Femur (tissue), 1 donor: ENCODE measurements at regions not wholly inside any gene's neighbourhood (a gene's known extent, or its start where the extent isn't known, plus 50 kb on each side); places are given as distances from the start of the nearest gene placed in this dataset.
"Not testable (repeated sequence)": the region's sequence is repeated elsewhere in the genome, so short reads cannot be mapped to it uniquely, and the experiment has no call there.

ENCODE experiments used
- DNase-seq: peaks from one replicate; pipeline ENCODE4 v3.0.0-alpha.2; 2017

DNA sequence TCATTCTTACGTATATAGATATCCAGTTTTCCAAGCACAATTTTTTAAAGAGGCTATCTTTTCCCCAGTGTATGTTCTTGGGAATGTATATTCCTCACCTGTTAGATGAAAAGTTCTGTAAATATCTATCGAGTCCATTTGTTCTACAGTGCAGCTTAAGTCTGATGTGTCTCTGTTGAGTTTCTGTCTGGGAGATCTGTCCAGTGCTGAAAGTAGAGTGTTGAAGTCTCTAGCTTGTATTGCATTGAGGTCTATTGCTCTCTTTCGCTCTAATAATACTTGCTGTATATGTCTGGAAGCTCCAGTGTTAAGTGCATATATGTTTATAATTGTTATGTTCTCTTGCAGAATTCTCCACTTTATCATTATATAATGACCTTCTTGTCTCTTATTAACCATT lies 373.1 kb downstream of the PPARGC1A start:
- DNase-seq, result no peak

DNA sequence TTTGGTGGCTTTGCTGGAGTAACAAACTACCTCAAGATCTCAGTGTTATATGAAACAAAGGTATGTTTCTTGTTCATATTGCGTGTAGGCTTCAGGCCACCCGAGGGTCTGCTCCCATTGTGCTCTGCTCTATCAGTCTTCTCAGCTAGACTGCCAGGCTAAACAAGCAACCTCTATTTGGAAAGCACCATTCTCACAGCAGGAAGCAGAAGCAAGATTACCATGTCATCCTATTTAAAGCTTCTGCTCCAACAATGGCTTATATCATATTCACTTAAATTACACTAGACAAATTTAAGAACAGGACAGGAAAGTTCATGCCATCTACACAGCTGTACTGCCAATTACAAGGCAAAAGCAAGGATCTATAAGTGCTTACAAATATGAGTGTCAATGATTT lies 385.8 kb downstream of the PPARGC1A start:
- no peak for DNase-seq

DNA sequence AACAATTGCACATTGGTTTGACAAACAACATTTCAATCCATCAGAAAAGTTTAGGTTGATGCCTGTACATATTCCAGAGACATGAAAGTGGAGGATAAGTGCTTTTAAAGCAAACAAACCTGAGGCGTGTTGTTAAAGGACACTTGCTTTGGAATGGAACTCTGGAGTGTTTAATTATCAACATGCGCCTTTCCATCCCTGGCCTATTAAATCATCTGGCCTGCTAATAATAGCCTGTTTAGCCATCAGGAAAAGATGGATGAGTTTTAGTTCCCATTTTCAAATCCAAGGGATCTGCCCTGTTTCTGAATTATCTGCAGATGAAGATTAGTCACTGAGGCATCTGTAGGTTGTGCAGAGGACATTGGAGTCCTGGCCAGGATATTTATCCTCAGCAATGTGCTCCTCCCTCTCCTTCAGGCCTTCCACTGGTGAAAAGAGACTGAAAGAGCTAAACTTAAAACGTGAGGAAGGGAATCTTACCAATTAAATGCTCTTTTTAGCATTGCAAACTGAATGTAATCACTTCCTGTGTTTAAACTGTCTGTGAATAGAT lies 388.9 kb downstream of the PPARGC1A start:
- no peak for DNase-seq

DNA sequence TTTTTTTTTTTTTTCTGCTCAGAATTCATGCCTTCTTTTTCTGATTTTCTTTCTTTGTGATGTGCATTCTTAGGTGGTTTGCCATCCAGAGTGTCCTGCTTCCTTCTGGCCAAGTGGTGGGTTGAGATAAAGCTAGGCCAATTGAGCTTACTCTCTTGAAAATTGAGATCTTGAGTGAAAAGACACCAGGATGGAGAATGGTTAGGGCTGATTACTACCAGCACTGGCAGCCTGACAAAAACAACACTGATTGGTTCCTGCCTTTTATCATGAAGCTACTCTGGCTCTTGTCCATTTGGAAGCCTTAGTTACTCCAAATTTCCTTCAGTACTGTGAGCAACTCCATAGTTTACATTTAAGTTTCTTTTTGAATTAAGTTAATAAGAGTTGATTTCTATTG lies 404.0 kb downstream of the PPARGC1A start:
- no peak for DNase-seq

DNA sequence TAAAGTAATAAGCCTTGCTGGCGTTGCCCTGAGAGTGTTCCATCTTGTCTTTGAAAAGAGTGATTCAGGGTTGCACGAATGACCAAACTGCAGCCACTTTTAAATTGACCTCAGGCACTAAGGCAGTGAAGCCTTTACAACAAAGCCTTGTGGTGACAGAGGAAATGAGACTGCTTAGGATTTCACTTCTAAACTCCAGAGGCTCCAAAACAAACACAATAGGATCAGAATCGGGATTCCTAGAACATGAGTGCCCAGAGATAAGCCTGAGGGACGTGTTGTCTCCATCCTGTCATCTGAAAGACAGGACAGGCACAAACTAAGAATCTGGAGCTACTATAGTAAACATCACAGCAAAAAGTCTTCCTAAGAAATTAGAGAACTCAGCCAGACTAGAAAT lies 405.2 kb downstream of the PPARGC1A start:
- DNase-seq, result no peak

DNA sequence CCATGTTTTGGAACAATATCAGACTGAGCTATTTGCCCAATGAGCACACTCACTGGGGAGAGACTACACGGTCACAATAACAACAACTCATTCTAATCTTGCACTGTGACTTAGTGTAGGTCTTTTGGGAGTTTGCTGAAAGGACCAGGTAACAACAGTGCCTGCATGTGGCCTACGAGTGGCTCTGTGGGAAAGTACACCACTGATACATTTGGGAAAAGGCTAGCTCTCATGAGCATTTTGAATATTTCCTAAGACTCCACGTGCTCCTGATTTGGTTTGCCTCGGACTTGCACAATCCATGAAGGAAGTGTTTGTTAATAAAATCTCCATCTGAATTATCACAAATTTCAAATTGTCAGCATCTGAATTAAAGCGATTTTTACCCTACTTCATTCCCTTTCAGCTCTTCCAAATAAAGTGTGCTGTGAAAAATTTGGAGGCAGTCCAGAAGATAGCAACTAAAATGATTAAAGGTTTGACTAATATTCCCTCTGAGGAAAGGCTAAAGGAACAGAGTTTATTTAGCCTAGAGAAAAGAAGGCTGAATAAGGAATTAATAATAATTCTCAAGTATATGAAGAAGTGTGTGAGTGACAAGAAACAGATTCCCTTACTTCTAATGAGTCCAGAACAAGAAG lies 406.4 kb downstream of the PPARGC1A start:
- no peak for DNase-seq

DNA sequence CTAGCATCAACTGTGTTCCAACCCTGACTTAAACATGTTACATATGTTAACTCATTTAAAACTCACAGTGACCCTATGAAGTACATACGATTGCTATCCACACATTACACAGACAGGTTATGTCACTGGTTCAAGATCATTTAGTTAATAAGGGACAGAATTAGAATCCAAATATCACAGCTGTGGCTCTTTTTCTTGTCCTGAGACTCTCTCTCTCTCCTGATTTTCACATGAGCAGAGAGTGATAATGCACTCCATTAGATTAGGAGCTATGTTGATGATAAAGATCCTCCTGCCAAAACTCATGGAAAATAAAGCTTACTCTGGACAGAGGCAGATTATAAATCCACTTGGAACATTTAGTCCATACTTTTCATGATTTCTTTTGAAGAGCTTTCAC lies 408.3 kb downstream of the PPARGC1A start:
- no peak for DNase-seq

DNA sequence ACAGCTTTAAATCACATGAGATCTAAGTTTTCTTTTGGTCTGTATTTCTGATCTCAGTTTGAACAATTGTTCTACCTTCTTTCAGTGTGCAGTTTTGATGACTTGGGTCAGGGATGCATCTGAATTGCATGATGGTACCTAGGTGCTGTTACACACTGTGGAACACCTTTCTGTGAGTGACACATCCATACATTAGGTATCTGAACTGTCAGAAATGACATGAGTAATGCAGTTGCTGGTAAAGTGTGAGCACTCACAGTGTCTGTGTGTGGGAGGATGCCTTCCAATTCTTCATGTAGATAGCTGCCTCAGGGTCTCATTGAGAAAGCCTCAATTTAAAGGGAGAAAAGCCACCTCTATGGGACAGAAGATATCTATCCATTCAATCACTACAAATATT lies 411.9 kb downstream of the PPARGC1A start:
- DNase-seq, result no peak

DNA sequence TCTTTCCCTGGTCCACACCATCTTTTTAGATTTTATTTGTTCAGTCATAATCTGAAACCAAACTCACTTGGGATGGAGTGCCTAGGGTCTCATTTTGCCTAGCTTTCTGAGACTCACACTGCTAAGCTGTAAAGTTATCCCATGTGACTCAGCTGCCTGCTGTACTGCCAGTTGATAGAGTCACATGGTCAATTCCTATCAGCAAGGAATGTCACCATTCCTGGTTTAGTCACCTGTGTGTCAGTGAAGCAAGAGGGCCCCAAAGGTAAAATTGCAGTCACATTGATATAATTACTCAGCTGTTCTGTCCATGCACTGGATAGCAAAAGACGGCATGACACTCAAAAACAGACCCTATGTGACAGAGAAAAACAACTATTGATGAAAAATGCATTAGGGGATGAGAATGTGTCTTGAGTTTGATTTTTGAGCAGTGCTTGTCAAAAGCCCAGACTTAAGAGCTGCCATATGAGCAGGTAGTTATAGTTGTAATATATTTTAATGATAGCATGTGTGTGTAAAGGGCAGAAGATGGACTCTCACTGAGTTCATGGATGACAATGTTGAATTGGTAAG lies 413.2 kb downstream of the PPARGC1A start:
- DNase-seq, result no peak

DNA sequence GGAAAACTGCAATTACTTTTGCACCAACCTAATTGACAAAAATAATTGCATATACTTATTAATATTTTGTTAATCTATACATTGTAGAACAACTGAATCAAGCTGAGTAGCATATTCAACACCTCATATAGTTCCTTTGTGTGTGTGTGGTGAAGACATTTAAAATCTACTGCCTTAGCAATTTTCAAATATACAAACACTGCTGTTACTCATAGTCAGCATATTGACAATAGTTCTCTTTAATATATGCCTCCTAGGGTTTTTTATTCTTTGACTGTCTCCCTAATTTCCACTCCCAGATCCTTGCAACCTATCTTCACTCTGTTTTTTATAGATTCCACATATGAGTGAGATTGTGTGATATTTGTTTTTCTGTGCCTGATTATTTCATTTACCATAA lies 426.8 kb downstream of the PPARGC1A start:
- DNase-seq, result no peak

DNA sequence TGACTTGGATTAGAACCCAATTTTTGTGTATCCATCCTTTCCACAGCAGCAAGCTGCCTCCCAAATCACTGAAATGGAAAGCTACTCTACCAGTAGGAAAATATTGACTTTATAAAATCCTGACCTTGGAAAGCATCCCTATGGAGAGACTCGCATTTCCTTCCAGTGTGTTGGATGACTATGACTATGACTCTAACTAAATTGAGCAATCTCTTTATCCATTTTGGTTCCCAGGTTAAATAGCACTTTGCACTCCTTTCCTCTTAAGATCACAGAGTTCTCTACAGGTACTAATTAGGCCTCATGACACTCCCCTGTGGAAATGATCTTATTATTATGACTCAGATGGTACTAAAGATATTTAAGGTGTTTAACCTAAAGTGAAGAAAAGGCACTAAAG lies 431.8 kb downstream of the PPARGC1A start:
- no peak for DNase-seq

DNA sequence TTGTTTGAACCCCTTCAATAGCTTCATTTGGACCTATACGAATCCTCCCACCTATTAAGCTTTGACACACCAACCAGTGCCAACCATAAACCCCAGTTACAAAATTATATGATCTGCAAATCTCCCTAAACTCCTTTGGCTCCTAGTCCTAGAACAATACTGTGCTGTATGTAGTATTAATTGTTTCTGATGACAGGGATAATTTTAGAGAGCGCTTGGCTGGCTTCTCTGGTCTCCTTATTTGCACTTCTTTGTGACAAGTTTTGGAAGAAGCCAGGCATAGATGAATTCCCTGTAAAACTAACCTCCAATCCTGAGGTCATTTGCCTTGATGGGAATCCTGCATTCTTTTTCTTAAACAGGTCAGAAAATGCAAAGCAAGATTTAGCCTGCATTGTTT lies 433.0 kb downstream of the PPARGC1A start:
- DNase-seq, result no peak

DNA sequence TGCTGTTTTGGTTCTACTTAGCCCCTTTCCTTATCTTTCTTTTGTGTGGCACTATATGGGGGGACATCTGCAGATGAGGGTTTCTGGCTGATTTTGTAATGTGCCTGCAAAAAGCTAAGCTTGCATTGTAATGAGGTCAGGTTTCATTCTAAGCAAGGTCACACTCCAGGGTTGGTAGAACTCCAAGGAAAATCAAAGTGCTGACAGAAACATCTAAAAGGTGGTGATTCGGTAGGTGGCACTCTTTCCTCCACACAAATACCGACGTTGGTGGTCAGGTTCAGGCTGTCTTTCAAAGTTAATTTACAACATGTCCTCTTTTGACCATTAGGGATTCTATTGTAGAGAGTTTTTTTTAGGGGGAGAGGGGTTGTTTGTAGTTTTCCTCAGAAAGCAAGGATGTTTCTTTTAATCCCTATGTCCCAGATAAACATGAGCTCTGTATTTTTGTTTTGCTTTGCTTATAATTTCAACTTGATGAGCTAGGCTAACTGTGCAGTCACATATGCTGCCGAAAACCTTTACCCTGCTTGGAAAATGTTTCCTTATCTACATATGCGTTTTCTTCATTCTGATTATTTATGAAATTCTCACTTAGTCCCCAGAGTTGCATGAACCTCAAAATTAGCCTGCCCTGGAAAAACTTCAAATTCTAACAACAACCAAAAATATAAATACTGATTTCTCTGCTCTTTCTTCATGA lies 434.2 kb downstream of the PPARGC1A start:
- no peak for DNase-seq

DNA sequence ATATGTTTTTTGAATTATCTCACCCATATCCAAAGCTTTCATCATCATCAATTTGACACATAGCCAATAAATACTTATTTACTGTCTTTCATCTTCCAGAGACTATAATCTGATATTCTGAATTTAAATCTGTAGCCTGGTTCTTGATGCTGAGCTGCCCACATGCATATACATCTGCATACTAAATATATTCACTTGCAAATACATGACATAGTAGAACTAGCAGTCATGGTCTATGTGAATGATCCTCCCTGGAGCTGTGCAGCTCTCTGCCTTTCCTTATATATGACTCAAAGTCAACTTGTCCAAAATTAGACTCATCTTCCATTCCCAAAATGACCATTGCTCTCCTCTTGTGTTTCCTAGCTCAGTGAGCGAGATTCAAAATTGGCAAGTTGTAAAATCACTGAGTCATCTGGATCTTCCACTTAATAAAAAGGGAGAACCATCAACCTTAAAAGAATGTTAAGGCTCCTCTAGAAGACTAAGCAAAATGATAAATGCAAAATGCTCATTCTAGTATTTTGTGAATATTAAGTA lies 448.2 kb downstream of the PPARGC1A start:
- DNase-seq, result no peak

DNA sequence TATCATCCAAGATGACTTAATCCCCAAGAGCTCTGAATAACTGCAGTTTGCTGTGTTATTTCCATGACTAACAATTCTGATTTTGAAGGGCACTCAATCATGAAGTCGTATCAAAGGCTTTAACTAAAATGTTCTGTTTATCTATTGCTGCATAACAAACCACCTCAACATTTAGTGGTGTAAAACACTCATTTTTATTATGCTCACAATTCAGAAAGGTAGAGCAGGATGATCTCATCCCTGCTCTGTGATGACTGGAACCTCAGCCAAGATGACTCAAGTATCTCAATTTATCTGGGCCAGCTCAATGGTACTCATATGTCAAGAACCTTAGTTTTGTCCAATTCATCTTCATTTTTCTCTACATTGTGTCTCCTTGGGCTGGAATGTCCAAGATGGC lies 451.1 kb downstream of the PPARGC1A start:
- no peak for DNase-seq

DNA sequence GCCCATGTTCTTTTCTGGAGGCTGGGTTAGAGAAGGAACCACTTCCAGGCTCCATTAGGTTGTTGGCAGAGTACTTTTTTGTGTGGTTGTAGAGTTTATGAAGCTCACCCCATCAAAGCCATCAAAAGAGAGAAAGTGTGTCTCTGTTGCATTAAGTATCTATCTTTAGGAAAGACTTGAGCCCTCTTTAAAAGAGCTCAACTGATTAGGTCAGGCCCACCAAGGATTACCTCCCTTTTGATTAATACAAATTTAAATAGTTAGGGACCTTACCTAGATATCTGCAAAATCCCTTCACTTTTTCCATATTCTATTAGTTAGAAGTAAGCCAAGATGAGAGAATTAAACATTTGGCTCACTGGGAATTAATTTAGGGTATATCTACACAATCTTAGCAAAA lies 460.4 kb downstream of the PPARGC1A start:
- DNase-seq, result no peak

DNA sequence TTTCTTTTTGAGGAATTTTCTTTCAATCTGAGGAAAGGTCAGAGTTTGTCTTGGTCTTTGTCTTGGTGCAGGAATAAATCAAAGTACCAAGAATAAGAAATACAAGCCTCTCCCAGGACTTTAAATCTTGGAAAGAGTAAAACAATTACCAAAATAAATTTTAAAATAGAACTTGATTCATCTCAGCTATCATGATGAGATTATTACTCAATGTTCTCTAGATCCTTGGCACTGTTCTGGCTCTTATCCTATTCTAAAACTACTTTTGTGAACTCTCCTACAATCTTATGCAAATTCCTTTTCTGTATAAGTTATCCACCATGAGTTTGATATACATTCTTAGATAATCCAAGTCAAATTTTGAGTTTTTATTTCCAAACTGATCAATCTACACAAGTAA lies 464.3 kb downstream of the PPARGC1A start:
- no peak for DNase-seq

DNA sequence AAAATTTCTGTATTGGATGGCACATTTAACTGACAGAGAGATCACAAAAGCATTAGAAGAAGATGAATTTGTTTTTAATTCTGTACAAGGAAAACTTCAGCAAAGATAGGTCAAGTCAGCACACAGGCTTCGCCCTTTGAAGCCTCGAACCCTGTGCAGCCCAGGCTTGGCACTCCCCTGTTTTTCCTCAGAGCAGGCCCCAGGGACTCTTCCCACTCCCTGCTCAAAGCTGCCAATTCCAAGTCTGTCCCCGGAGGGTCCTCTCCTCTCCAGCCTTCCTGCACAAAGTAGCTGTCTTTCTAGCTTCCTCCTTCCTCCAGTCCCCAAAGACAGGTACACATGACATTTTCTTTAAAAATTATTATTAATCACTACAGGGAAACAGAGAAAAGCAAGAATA lies 466.3 kb downstream of the PPARGC1A start:
- DNase-seq, result no peak

DNA sequence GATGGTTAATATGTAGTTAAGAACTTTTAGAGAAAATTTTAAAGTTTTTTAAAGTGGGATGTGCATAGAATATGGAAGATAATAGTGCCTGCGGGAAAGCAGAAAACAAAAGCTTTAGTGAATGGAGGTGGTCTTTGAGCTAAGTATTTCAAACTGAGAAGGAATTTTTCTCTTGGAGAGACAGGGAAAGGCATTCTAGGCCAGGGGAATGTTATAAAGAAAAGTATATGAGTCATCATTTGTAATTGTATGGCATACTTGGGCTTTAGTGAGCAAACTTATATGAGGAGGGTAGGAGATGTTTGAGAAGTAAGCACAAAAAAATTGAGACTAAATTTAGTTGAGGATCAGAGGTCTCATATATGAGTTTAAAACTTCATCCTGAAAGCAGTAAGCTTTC lies 467.0 kb downstream of the PPARGC1A start:
- no peak for DNase-seq

DNA sequence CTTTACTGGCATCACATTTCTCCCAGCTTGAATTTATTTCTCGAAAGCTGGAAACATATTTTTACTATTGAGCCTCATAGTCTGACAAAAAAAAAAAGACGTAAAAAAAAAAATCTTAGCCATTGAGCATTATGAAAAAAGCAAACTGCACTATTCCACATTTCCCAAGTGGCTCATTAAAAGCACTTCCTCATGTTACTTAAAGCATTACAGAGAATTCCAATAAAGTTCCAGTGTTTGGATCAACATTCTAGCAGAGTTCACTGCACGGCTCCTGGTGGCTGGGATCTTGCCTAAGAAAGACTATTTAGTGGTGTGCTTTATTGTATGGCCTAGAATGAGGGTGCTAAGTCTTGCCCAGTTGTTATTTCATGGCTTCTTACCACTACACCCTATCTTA lies 476.2 kb downstream of the PPARGC1A start:
- DNase-seq, result no peak

DNA sequence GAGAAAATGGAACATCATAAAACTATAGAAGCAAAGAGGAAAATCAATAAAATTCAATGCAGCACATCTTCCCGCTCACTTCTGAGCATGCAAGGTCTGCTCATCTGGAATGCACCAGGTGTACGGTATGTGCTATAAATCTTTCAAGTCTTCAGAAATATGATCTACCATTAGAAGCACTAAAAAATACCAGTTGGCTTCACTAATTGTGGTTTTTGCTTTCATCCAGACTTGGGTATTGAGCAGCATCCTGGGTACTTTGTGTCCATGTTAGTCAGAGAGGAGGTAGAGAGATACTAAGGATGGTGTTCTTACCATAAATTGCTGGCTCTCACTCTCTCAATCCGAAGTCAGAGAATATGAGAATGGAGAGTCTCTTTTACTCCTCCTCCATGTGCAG lies 477.1 kb downstream of the PPARGC1A start:
- DNase-seq, result no peak

DNA sequence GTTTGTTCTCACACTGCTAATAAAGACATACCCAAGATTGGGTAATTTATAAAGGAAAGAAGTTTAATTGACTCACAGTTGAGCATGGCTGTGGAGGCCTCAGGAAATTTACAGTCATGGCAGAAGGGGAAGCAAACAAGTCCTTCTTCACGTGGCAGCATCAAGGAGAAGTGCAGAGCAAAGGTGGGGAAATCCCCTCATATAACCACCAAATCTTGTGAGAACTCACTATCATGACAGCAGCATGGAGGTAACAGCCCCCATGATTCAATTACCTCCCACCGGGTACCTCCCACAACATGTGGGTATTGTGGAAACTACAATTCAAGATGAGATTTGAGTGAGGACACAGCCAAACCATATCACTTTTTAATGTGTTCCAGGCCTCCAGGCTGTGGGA lies 480.9 kb downstream of the PPARGC1A start:
- DNase-seq, result not testable (repeated sequence)

DNA sequence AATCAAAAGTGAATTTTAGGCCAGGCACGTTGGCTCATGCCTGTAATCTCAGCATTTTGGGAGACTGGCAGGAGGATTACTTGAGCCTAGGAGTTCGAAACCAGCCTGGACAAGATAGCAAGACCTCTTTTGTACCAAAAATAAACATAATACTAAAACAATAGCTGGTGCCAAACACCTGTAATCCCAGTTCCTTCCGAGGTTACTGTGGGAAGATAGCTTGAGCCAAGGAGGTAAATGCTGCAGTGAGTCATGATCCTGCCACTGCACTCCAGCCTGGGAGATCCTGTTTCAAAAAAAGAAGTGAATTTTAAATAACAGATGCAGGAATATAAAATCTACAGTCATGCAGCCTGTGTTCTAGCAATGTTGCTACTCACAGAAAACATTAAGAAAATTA lies 488.3 kb downstream of the PPARGC1A start:
- no peak for DNase-seq

DNA sequence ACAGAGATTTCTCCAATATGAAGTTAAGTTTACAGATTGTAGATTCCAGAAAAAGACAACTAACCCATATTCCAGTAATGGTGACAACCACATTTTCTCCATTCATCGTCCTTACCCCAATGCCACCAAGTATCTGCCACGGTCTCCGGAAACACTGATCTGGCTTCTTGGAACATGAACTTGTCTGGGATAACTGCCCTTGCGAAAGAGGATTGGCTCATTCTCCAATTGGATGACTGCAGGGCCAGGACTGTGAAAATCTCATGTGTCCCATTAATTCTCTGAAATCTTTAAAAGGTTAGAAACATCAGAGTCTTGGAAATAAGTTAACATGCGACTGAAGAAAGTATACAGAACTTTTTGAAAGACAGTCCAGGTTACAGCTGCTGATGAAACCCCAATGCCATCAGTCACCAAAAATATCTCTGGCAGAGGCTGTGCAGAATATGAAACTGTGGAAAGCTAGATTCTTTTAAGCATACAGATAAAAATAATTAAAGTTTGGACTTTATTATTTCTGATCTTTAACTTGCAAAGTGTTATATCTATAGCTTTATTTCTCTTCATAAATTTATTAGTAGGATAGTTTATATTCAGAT lies 496.9 kb downstream of the PPARGC1A start:
- DNase-seq, result no peak
